ENCODE measurements at regions not wholly inside any gene's neighbourhood (a gene's known extent, or its start where the extent isn't known, plus 50 kb on each side); places are given as distances from the start of the nearest gene placed in this dataset.

GRCh38 chr2:18999198-18999597 is 359.2 kb downstream of the OSR1 start:
- Histone ChIP-seq H3K27me3 (ENCODE audit: control insufficient read depth, insufficient read depth, low read length) (no peaks in the 10 kb centered on the region), H3K79me2 (no peaks in the 10 kb centered on the region)
- TF ChIP-seq CTCF (IDR thresholded peaks at IDR 0.05), result no peak

GRCh38 chr2:18998491-18998890 is 359.9 kb downstream of the OSR1 start:
- H3K4me2 ChIP-seq (ENCODE audit: low read length), result no peak overlapping the region
- no peaks in the 10 kb centered on the region for H3K9me3 ChIP-seq (ENCODE audit: control insufficient read depth, low read length)
- TF ChIP-seq CTCF (IDR thresholded peaks at IDR 0.05), result no peak
- H3K27ac ChIP-seq, result no peak overlapping the region
- H3K36me3 ChIP-seq (ENCODE audit: control insufficient read depth, insufficient read depth, low read length), result no peaks in the 10 kb centered on the region
- no peaks in the 10 kb centered on the region for H3K4me1 ChIP-seq
- no peak overlapping the region for H2AFZ ChIP-seq
- no peaks in the 10 kb centered on the region for H3K27me3 ChIP-seq (ENCODE audit: control insufficient read depth, insufficient read depth, low read length)
- no peak overlapping the region for H3K9ac ChIP-seq
- H3K4me3 ChIP-seq (ENCODE audit: low read depth, low read length), result no peak overlapping the region
- H3K79me2 ChIP-seq, result no peaks in the 10 kb centered on the region

More at GRCh38 chr2:18999198-18999597, 359.2 kb downstream of the OSR1 start:
- H3K9ac ChIP-seq, result no peak overlapping the region
- H2AFZ ChIP-seq, result no peak overlapping the region
- H3K4me3 ChIP-seq (ENCODE audit: low read depth, low read length), result no peak overlapping the region
- no peaks in the 10 kb centered on the region for H3K36me3 ChIP-seq (ENCODE audit: control insufficient read depth, insufficient read depth, low read length)
- no peak overlapping the region for H3K4me2 ChIP-seq (ENCODE audit: low read length)
- H3K9me3 ChIP-seq (ENCODE audit: control insufficient read depth, low read length), result no peaks in the 10 kb centered on the region
- H3K4me1 ChIP-seq, result no peaks in the 10 kb centered on the region
- H3K27ac ChIP-seq, result no peak overlapping the region

DNA sequence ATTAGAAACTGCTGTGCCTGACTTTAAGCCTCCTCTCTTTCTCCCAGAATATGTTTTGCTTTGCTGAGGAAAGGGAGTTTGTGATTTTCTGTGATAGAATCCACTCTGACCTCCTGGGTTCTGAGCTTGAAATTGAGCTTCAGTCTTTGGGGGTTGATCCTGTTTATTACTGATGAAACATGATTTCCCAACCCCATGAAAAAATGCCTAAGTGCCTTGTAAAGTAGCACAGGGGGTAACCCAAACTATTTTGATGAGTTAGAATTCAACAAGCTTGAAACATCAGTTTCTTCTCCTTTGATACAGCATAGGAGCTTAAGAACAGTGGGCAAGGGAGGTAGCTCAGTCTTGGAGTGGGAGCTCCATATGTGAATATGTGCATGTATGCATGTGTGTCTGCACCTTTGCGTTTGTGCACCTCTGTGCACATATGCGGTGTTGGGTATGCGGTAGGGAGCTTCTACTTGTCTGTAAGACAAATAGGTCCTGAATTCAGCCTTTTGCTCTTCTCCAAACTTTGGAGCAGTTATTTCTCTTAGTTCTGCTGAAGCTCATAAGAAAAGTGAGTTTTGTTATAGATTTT is 364.6 kb downstream of the OSR1 start:
- no peak overlapping the region for H3K4me2 ChIP-seq (ENCODE audit: low read length)
- H3K9me3 ChIP-seq (ENCODE audit: control insufficient read depth, low read length), result no peaks in the 10 kb centered on the region
- H3K27me3 ChIP-seq (ENCODE audit: control insufficient read depth, insufficient read depth, low read length), result no peaks in the 10 kb centered on the region
- H3K79me2 ChIP-seq, result no peaks in the 10 kb centered on the region
- no peak overlapping the region for H3K9ac ChIP-seq
- TF ChIP-seq CTCF (IDR thresholded peaks at IDR 0.05), result no peak
- no peak overlapping the region for H2AFZ ChIP-seq
- H3K27ac ChIP-seq, result no peak overlapping the region
- H3K4me1 ChIP-seq, result peaks cover 9% of the 10 kb centered on the region
- no peaks in the 10 kb centered on the region for H3K36me3 ChIP-seq (ENCODE audit: control insufficient read depth, insufficient read depth, low read length)
- H3K4me3 ChIP-seq (ENCODE audit: low read depth, low read length), result no peak overlapping the region

DNA sequence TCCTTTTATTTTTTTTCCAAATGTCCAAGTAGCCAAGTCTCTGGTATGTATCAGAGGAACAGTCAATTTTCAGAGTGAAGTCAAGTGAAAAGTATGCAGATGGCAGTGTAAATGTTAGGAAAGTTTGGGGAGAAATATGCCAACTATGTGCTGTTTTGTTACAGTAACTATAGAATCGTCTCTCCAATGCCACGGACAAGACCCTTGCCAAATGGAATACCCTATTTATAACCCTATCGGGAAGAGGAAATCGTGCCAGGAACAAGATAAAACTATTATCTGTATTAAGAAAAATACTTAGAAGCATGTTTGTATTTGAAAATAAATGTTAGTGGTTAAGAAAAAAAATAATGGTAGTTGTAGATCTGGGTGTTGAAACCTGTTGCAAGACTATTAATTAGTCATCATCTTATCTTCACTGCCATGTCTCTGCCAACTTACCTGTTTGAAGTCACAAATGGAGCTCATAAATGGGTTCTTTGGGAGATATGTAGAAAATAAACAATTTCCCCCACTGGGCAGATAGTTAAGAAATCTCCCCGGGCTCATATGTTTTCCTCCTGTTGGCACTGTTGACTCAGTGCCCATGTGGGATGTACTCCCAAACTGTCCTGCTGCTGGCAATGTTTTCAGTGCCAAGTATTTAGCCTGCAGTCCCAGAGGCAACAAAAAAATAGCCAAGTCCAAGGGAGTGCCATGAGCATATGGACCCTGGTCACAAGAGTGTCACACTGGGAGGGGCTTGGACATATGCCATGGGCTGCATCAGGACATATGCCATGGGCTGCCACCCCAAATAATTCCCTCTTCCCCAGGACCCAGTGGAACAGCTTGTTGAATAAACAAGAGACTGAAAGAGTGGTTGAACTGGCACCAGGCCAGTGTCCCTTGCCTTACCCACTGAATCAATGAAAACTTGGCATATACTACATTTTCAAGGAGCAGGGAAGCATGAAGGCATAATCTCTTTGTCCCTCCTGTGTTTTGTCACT is 366.9 kb downstream of the OSR1 start:
- H2AFZ ChIP-seq, result no peak overlapping the region
- H3K4me1 ChIP-seq, result peaks cover 9% of the 10 kb centered on the region
- no peaks in the 10 kb centered on the region for H3K27me3 ChIP-seq (ENCODE audit: control insufficient read depth, insufficient read depth, low read length)
- H3K9me3 ChIP-seq (ENCODE audit: control insufficient read depth, low read length), result no peaks in the 10 kb centered on the region
- no peak for TF ChIP-seq CTCF (IDR thresholded peaks at IDR 0.05)
- H3K36me3 ChIP-seq (ENCODE audit: control insufficient read depth, insufficient read depth, low read length), result no peaks in the 10 kb centered on the region
- no peak overlapping the region for H3K4me2 ChIP-seq (ENCODE audit: low read length)
- H3K79me2 ChIP-seq, result no peaks in the 10 kb centered on the region
- H3K4me3 ChIP-seq (ENCODE audit: low read depth, low read length), result no peak overlapping the region
- H3K9ac ChIP-seq, result no peak overlapping the region
- H3K27ac ChIP-seq, result no peak overlapping the region

Data from parathyroid adenoma (tissue), 2 donors.